Neural crest cell (in vitro differentiated cells): ENCODE measurements at regions not wholly inside any gene's neighbourhood (a gene's known extent, or its start where the extent isn't known, plus 50 kb on each side); places are given as distances from the start of the nearest gene placed in this dataset.

ENCODE experiments used
- DNase-seq: peaks from one replicate; pipeline ENCODE4 v3.0.0; 2021; ENCODE audit warnings: low read depth, mixed read lengths, low spot score
- H3K27ac Mint-ChIP-seq: one replicate; pipeline ENCODE4 v1.8.0; 2021; ENCODE audit warnings: mild to moderate bottlenecking, mixed read lengths; ENCODE audit not compliant: unreplicated experiment
- H3K27me3 Mint-ChIP-seq: 2 replicates; pipeline ENCODE4 v1.8.0; 2021; ENCODE audit warnings: low read depth, mild to moderate bottlenecking, mixed read lengths
- H3K36me3 Mint-ChIP-seq: 2 replicates; pipeline ENCODE4 v1.8.0; 2021; ENCODE audit warnings: low read depth, mild to moderate bottlenecking, mixed read lengths
- H3K4me1 Mint-ChIP-seq: 2 replicates; pipeline ENCODE4 v1.8.0; 2021; ENCODE audit warnings: mixed read lengths
- H3K4me3 Mint-ChIP-seq: one replicate; pipeline ENCODE4 v1.8.0; 2021; ENCODE audit warnings: mild to moderate bottlenecking, mixed read lengths
- H3K9me3 Mint-ChIP-seq: 2 replicates; pipeline ENCODE4 v1.8.0; 2021; ENCODE audit warnings: mixed read lengths
- CTCF ChIP-seq: fragments of 200-600 bp; sonication (generic); conservative IDR thresholded peaks from 2 replicates; pipeline ENCODE4 v1.5.0; 2021; ENCODE audit warnings: antibody characterized with exemption, mild to moderate bottlenecking

- no peak for TF ChIP-seq CTCF
- H3K27me3 Mint-ChIP-seq = no peaks in the 10 kb centered on the region
- no peak overlapping the region for H3K4me3 Mint-ChIP-seq
- H3K27ac Mint-ChIP-seq = no peak overlapping the region
- H3K36me3 Mint-ChIP-seq = peaks cover 8% of the 10 kb centered on the region
- peaks cover 15% of the 10 kb centered on the region for H3K9me3 Mint-ChIP-seq
- no peak for DNase-seq
- no peaks in the 10 kb centered on the region for H3K4me1 Mint-ChIP-seq
Observed at GRCh38 chr3:154801729-154802128, 278.4 kb upstream of the MME start.

GRCh38 chr3:154799800-154800199 is 280.3 kb upstream of the MME start:
- peaks cover 2% of the 10 kb centered on the region for H3K36me3 Mint-ChIP-seq
- no peaks in the 10 kb centered on the region for H3K27me3 Mint-ChIP-seq
- TF ChIP-seq CTCF = no peak
- DNase-seq = no peak
- peaks cover 3% of the 10 kb centered on the region for H3K9me3 Mint-ChIP-seq
- H3K27ac Mint-ChIP-seq = no peak overlapping the region
- H3K4me3 Mint-ChIP-seq = no peak overlapping the region
- H3K4me1 Mint-ChIP-seq = no peaks in the 10 kb centered on the region

- no peak for TF ChIP-seq CTCF
- Mint-ChIP-seq H3K27me3 (no peaks in the 10 kb centered on the region), H3K9me3 (no peaks in the 10 kb centered on the region), H3K4me3 (no peak overlapping the region), H3K4me1 (peaks cover 7% of the 10 kb centered on the region), H3K36me3 (no peaks in the 10 kb centered on the region), H3K27ac (no peak overlapping the region)
- no peak for DNase-seq
Observed at GRCh38 chr3:154795582-154795981, 284.5 kb upstream of the MME start.

- TF ChIP-seq CTCF = no peak
- Mint-ChIP-seq H3K27ac (no peak overlapping the region), H3K36me3 (no peaks in the 10 kb centered on the region), H3K4me1 (peaks cover 7% of the 10 kb centered on the region), H3K4me3 (no peak overlapping the region), H3K9me3 (no peaks in the 10 kb centered on the region), H3K27me3 (no peaks in the 10 kb centered on the region)
- DNase-seq = no peak
Observed at GRCh38 chr3:154794814-154795445, 285.2 kb upstream of the MME start.

GRCh38 chr3:154794391-154794790 is 285.7 kb upstream of the MME start:
- no peak overlapping the region for H3K4me3 Mint-ChIP-seq
- peaks cover 7% of the 10 kb centered on the region for H3K4me1 Mint-ChIP-seq
- no peak overlapping the region for H3K27ac Mint-ChIP-seq
- H3K36me3 Mint-ChIP-seq = no peaks in the 10 kb centered on the region
- no peaks in the 10 kb centered on the region for H3K9me3 Mint-ChIP-seq
- no peak for DNase-seq
- H3K27me3 Mint-ChIP-seq = no peaks in the 10 kb centered on the region
- no peak for TF ChIP-seq CTCF
